NOMO-1 (cell line): ENCODE measurements at regions not wholly inside any gene's neighbourhood (a gene's known extent, or its start where the extent isn't known, plus 50 kb on each side); places are given as distances from the start of the nearest gene placed in this dataset.
"Not testable (repeated sequence)": the region's sequence is repeated elsewhere in the genome, so short reads cannot be mapped to it uniquely, and the experiment has no call there.

ENCODE experiments used
- DNase-seq, 2 experiments: peaks; one replicate each; lab custom pipeline; 2025; ENCODE audit not compliant: unreplicated experiment in 2 of 2; lab: John Stamatoyannopoulos, UW

GRCh38 chr6:77089776-77090175 lies 373.5 kb downstream of the HTR1B start:
- DNase-seq: no peak

GRCh38 chr6:77087794-77088318 lies 375.4 kb downstream of the HTR1B start:
- not testable (repeated sequence) for DNase-seq

- peak in 1 of 2 experiments; percentile 14 for DNase-seq
Measured at GRCh38 chr6:77074037-77074713, 389.1 kb downstream of the HTR1B start.

- no peak for DNase-seq
Measured at GRCh38 chr6:77073410-77073760, 389.9 kb downstream of the HTR1B start.

- no peak for DNase-seq
Measured at GRCh38 chr6:77072694-77073409, 390.4 kb downstream of the HTR1B start.

- no peak for DNase-seq
Measured at GRCh38 chr6:77063494-77063893, 399.8 kb downstream of the HTR1B start.

GRCh38 chr6:77055711-77056110 lies 407.6 kb downstream of the HTR1B start:
- DNase-seq: no peak

DNA sequence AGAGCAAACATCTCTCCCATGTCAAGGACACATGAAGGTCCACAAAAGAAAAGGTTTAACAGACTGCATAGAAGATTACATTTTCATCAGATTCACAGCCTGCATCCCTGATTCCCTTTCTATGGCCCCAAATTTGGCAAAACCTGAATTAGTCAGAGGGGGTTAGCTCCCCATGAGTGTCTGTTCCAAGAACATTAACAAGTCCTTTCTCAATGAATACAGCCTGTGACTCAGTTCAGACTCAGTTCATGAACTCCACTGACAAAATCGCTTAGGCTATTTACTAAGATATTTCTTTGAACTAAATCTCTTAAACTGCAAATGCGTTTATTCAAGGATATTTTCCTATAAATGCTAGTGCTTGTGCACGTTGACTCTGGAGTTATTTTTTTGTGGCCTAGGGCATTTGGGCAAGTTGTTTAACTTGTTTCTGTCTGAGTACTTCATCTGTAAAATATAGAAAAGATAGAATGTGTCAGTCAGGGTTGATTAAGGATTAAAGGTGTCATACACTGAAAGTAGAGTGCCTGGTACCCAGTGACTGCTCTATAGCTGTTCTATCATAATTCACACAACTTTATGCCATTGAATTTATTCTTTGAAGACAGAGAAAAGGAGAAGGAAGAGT lies 422.6 kb downstream of the HTR1B start:
- DNase-seq: no peak

- DNase-seq: no peak
Measured at GRCh38 chr6:77038807-77039206, 424.5 kb downstream of the HTR1B start.

DNA sequence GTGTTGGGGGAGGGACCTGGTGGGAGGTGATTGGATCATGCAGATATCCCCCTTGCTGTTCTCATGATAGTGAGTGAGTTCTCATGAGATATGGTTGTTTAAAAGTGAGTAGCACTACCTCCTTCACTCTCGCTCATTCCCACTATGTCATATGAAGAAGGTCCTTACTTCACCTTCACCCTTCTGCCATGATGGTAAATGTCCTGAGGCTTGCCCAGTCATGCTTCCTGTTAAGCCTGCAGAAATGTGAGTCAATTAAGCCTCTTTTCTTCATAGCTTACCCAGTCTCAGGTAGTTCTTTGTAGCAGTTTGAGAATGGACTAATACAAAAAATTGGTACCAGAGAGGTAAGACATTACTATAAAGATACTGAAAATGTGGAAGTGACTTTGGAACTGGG lies 425.9 kb downstream of the HTR1B start:
- DNase-seq: no peak

- DNase-seq: no peak
Measured at GRCh38 chr6:77036400-77036799, 426.9 kb downstream of the HTR1B start.

DNA sequence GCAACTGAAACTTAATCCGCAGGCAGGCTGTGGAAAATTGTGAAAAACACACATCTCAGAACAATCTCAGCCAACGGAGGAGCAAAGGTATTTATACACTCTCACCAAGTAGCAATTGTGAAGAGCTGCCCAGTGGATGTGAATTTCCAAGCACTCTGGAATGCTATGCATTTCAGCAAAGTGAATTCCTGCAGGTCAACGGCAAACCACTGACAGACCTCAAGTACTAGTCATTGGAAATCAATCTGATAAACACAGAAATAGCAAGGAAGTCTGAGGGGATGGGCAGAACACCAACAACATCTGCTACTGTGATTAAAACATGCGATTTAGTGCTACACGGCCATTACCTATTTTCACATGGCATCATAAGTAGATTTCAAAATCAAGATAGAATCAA lies 429.1 kb downstream of the HTR1B start:
- DNase-seq: no peak

DNA sequence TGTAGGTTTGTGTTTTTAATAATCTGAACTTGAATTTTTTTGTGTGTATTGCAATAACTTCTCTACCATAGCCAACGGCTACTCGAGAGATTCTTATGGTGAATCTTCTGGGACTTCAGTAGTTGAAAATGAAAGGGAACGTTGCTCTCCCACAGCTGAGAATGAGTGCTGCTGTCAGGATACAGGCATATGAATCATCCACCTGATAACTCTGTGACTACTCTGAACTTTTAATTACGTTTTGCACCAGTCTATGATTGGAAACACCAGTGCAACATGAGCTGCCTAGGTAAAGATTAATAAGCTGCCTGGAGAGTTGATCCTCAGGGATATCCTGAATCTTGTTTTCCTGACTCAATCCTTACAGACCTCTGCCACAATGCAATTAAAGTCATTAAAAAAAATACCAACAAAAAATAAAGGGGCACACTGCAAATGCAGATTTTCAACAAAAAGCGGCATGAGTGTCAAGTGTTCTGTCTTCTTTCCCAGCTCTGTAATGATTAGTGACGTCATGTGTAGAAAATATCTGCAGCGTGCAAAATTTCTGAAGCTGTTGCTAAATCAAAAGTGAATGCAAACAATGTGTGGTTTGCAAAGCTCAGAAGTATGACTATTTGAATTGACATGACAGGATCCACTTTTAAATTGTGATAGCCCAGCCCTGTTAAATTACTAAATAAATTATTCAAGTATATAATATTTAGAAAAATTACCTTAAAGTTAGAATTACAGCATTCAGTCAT lies 432.2 kb downstream of the HTR1B start:
- DNase-seq: no peak

DNA sequence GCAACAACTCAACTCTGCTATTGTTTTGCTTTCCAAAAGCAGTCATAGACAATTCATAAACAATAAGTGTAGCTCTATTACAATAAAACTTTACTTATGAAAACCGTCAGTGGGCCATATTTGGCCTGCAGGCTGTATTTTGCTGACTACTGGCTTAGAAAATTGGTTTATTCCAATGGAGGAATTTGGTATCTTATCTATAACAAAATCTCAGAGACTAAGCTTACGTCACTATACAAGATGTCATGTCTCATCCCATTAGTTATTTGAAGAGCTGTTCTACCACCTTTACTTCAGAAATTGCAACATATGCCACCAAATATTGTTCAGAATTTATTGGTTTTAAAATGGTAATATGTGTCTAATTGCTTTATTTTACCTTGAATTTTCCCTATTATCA lies 436.9 kb downstream of the HTR1B start:
- DNase-seq: no peak

DNA sequence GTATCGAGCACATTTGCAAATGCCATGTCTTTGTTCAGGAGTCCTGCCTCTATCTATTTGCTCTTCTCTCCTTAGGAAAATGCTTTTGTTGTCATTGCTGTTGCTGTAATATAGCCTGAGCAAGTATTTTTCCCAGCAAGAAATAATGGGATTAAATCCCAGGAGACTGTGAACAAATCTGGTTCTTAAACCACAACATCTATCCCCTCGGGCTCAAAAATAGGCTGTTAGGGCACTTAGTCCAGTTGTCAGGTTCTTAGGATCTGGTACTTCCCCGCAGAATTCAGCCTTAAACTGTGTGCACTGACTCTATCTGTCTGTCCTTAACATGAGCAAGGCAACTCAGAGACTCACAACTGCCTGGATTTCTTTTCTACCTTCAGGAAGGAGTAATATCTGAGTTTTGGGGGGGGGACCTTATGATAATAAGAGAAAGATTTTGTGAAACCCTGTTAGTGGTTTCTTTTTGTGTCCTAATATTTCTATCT lies 437.5 kb downstream of the HTR1B start:
- DNase-seq: no peak

DNA sequence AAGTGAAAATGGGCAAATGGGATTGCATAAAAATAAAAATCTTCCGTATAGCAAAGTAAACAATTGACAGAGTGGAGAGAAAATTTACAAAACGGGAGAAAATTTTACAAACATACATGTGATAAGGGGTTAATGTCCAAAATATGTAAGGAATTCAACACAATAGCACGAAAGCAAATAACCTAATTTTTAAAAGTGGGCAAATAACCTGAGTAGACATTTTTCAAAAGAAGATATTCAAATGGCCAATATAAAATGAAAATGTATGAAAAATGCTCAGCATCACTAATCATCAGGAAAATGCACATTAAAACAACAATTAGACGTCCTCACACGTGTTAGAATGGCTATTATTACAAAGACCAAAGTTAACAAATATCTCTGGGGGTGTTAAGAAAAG lies 441.5 kb downstream of the HTR1B start:
- DNase-seq: no peak

DNA sequence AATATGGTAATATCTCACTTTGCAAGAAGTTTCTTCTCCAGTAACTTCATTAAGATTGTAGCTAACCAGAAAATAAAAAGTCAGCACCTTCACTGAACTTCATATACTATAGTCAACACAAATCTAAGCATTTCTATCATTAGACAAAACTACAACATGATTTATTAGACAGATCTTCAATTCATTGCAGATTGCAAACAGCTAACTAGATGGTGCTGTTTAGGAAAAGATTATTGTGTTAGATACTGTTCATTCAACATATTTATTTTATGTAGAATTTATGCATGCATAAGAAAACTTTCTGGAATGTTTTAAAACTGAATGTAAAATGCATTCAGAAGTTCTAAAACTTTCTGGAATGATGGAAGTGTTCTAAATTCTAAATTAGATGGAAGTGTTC lies 442.1 kb downstream of the HTR1B start:
- DNase-seq: no peak

DNA sequence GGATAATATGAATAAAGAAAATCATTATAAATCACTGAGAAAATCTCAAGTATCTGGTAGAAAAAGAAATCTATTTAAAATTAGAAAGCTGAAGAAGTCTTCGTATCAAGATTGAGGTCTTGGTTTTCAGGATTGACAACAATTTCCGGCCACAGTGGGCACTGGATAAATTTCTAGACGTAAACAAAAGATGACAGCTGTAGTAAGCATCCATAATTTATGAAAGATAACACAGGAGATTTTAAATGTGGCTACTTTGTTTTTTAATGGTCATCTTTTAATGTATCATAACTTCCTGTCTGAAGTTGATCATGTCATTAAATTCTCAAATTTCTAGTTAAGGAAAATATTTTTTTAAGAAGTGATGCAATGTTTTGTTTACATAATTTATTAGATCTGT lies 444.2 kb downstream of the HTR1B start:
- DNase-seq: no peak

GRCh38 chr6:77017537-77017936 lies 445.8 kb downstream of the HTR1B start:
- no peak for DNase-seq

DNA sequence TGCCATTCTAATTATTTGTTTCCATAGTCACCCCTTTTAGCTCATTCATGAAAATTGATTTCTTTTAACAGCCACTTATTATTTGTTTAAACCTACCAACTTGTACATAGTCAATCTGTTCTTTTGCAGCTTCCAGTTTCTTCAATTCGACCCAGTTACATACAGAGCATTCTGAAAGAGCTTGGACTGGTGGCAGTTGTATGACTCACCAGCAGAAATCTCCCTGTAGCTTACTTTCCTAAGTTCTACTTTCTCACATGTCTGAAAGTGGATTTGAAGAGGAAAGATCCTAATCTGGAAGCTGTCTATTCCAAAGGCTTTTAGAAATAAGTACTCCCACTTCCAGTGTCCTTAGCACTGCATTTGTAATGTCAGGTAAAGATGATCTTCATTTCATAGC lies 447.9 kb downstream of the HTR1B start:
- DNase-seq: no peak

DNA sequence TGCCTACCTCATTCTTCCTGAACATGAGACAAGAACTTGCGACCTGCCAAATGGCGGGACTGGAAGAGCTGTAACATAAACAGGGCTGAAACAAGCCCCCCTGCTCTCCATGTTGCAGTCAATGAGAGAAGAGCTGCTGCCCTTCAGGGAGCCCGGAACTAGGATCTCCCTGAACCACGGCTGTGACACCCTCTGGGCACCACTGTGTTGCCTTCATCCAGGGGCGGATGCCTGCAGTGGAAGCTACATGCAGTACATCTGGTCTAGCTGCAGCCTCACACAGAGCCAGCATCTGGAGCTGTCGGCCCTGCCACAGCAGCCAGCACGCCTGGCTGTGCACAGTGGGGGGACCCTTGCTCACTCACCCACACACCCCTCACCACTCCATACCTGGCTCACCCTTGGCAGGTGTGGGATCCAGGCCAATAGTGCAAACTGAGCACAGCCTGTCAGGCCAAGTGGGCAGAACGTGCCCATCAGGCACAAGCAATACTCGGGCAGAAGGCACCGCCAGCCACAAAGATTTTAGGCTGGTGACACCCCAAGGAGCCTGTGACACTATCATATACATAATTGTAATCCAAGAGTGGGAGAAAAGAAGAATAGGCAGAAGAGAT lies 451.3 kb downstream of the HTR1B start:
- no peak for DNase-seq
